ENCODE measurements at regions not wholly inside any gene's neighbourhood (a gene's known extent, or its start where the extent isn't known, plus 50 kb on each side); places are given as distances from the start of the nearest gene placed in this dataset.

GRCh38 chrX:95367286-95367685 is 1317.4 kb upstream of the DIAPH2 start:
- TF ChIP-seq CBX8 (IDR thresholded peaks at IDR 0.05): no peak
- TF ChIP-seq, protein P1, sequence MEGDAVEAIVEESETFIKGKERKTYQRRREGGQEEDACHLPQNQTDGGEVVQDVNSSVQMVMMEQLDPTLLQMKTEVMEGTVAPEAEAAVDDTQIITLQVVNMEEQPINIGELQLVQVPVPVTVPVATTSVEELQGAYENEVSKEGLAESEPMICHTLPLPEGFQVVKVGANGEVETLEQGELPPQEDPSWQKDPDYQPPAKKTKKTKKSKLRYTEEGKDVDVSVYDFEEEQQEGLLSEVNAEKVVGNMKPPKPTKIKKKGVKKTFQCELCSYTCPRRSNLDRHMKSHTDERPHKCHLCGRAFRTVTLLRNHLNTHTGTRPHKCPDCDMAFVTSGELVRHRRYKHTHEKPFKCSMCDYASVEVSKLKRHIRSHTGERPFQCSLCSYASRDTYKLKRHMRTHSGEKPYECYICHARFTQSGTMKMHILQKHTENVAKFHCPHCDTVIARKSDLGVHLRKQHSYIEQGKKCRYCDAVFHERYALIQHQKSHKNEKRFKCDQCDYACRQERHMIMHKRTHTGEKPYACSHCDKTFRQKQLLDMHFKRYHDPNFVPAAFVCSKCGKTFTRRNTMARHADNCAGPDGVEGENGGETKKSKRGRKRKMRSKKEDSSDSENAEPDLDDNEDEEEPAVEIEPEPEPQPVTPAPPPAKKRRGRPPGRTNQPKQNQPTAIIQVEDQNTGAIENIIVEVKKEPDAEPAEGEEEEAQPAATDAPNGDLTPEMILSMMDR (IDR thresholded peaks at IDR 0.05): no peak
- TF ChIP-seq, protein P2, sequence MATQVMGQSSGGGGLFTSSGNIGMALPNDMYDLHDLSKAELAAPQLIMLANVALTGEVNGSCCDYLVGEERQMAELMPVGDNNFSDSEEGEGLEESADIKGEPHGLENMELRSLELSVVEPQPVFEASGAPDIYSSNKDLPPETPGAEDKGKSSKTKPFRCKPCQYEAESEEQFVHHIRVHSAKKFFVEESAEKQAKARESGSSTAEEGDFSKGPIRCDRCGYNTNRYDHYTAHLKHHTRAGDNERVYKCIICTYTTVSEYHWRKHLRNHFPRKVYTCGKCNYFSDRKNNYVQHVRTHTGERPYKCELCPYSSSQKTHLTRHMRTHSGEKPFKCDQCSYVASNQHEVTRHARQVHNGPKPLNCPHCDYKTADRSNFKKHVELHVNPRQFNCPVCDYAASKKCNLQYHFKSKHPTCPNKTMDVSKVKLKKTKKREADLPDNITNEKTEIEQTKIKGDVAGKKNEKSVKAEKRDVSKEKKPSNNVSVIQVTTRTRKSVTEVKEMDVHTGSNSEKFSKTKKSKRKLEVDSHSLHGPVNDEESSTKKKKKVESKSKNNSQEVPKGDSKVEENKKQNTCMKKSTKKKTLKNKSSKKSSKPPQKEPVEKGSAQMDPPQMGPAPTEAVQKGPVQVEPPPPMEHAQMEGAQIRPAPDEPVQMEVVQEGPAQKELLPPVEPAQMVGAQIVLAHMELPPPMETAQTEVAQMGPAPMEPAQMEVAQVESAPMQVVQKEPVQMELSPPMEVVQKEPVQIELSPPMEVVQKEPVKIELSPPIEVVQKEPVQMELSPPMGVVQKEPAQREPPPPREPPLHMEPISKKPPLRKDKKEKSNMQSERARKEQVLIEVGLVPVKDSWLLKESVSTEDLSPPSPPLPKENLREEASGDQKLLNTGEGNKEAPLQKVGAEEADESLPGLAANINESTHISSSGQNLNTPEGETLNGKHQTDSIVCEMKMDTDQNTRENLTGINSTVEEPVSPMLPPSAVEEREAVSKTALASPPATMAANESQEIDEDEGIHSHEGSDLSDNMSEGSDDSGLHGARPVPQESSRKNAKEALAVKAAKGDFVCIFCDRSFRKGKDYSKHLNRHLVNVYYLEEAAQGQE (IDR thresholded peaks at IDR 0.05): no peak
- TF ChIP-seq RAD21 (conservative IDR thresholded peaks at IDR 0.05 in 1 of 2, IDR thresholded peaks at IDR 0.05 in 1 of 2): no peak
- no peak for TF ChIP-seq ZFP36 (IDR thresholded peaks at IDR 0.05; ENCODE audit: borderline replicate concordance, partially characterized antibody)
- TF ChIP-seq EP300 (IDR thresholded peaks at IDR 0.05): no peak
- TF ChIP-seq PBX3 (IDR thresholded peaks at IDR 0.05): no peak
- TF ChIP-seq, protein P3, sequence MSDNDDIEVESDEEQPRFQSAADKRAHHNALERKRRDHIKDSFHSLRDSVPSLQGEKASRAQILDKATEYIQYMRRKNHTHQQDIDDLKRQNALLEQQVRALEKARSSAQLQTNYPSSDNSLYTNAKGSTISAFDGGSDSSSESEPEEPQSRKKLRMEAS (IDR thresholded peaks at IDR 0.05): no peak
- no peak for TF ChIP-seq BHLHE40 (IDR thresholded peaks at IDR 0.05; ENCODE audit: low read depth, low read length)
- TF ChIP-seq RNF2 (IDR thresholded peaks at IDR 0.05; ENCODE audit: borderline replicate concordance, low read depth): no peak
- TF ChIP-seq JUN (IDR thresholded peaks at IDR 0.05): no peak
- no peak for TF ChIP-seq POLR2A (IDR thresholded peaks at IDR 0.05; ENCODE audit: low read length)
- TF ChIP-seq KDM1A (IDR thresholded peaks at IDR 0.05; ENCODE audit: low read depth): no peak
- no peak for TF ChIP-seq NFE2L2 (conservative IDR thresholded peaks at IDR 0.05; ENCODE audit: low read length)
